Stimulated activated naive CD8-positive, alpha-beta T cell treated with anti-CD3 and anti-CD28 coated beads, Interleukin-15, amount 100 ng/mL, for 72 hours (primary cell): ENCODE measurements at regions not wholly inside any gene's neighbourhood (a gene's known extent, or its start where the extent isn't known, plus 50 kb on each side); places are given as distances from the start of the nearest gene placed in this dataset.
A peak's percentile ranks its signal among the peaks of the same experiment; 100 is the strongest.
"Not testable (repeated sequence)": the region's sequence is repeated elsewhere in the genome, so short reads cannot be mapped to it uniquely, and the experiment has no call there.

ENCODE experiments used
- ATAC-seq: fragments of 150-1000 bp; cut with Tn5 transposase; 2 replicates; pipeline ENCODE4 v1.10.0; 2021; ENCODE audit warnings: mild to moderate bottlenecking, moderate library complexity
- DNase-seq, 2 donors: peaks; one replicate each; pipeline ENCODE4 v3.0.0; 2021 to 2022
- H3K27ac Mint-ChIP-seq, 2 donors: one replicate each; pipeline ENCODE4 v1.8.0; 2022; ENCODE audit warnings: mild to moderate bottlenecking in 2 of 2, mixed read lengths in 2 of 2, moderate library complexity in 2 of 2
- H3K27me3 Mint-ChIP-seq: one replicate; pipeline ENCODE4 v1.8.0; 2022; ENCODE audit warnings: mixed read lengths
- H3K4me1 Mint-ChIP-seq: one replicate; pipeline ENCODE4 v1.8.0; 2022; ENCODE audit warnings: mild to moderate bottlenecking, mixed read lengths
- H3K4me3 Mint-ChIP-seq, 2 donors: one replicate each; pipeline ENCODE4 v1.8.0; 2022; ENCODE audit warnings: mild to moderate bottlenecking in 2 of 2, mixed read lengths in 2 of 2, moderate library complexity in 1 of 2
- H3K9me3 Mint-ChIP-seq, 2 donors: one replicate each; pipeline ENCODE4 v1.8.0; 2022; ENCODE audit warnings: mixed read lengths in 2 of 2

- ATAC-seq (no peak), DNase-seq (no peak)
- H3K9me3 Mint-ChIP-seq = no peaks in the 10 kb centered on the region
- peaks cover 33% of the 10 kb centered on the region for H3K27me3 Mint-ChIP-seq
- peak overlapping the region; percentile 14 to 28 for H3K27ac Mint-ChIP-seq
- H3K4me1 Mint-ChIP-seq = no peaks in the 10 kb centered on the region
- H3K4me3 Mint-ChIP-seq = no peak overlapping the region
Measured at GRCh38 chr2:133863106-133863800, 295.0 kb upstream of the NCKAP5 start.

- DNase-seq (no peak), ATAC-seq (no peak)
- no peak overlapping the region for H3K4me3 Mint-ChIP-seq
- H3K4me1 Mint-ChIP-seq = no peaks in the 10 kb centered on the region
- no peaks in the 10 kb centered on the region for H3K9me3 Mint-ChIP-seq
- H3K27ac Mint-ChIP-seq = no peak overlapping the region
- H3K27me3 Mint-ChIP-seq = peaks cover 33% of the 10 kb centered on the region
Measured at GRCh38 chr2:133865141-133865540, 296.9 kb upstream of the NCKAP5 start.

GRCh38 chr2:133867166-133867565 lies 298.9 kb upstream of the NCKAP5 start:
- Mint-ChIP-seq H3K27me3 (peaks cover 31% of the 10 kb centered on the region), H3K27ac (no peak overlapping the region), H3K4me1 (no peaks in the 10 kb centered on the region), H3K9me3 (no peaks in the 10 kb centered on the region), H3K4me3 (no peak overlapping the region)
- ATAC-seq (no peak), DNase-seq (no peak)

GRCh38 chr2:133871545-133872209 lies 303.4 kb upstream of the NCKAP5 start:
- ATAC-seq (no peak), DNase-seq (no peak)
- H3K4me3 Mint-ChIP-seq = no peak overlapping the region
- no peaks in the 10 kb centered on the region for H3K4me1 Mint-ChIP-seq
- H3K27me3 Mint-ChIP-seq = peaks cover 42% of the 10 kb centered on the region
- H3K27ac Mint-ChIP-seq = no peak overlapping the region
- no peaks in the 10 kb centered on the region for H3K9me3 Mint-ChIP-seq

GRCh38 chr2:133878326-133878725 lies 310.1 kb upstream of the NCKAP5 start:
- DNase-seq = no peak
- H3K27ac Mint-ChIP-seq = no peak overlapping the region
- H3K27me3 Mint-ChIP-seq = peaks cover 44% of the 10 kb centered on the region

GRCh38 chr2:133879703-133880102 lies 311.4 kb upstream of the NCKAP5 start:
- Mint-ChIP-seq H3K9me3 (no peaks in the 10 kb centered on the region), H3K4me3 (no peak overlapping the region), H3K27me3 (peaks cover 42% of the 10 kb centered on the region), H3K27ac (no peak overlapping the region), H3K4me1 (no peaks in the 10 kb centered on the region)
- ATAC-seq (no peak), DNase-seq (no peak)

More at GRCh38 chr2:133878326-133878725, 310.1 kb upstream of the NCKAP5 start:
- ATAC-seq = no peak
- Mint-ChIP-seq H3K4me1 (no peaks in the 10 kb centered on the region), H3K9me3 (no peaks in the 10 kb centered on the region), H3K4me3 (no peak overlapping the region)

- DNase-seq, H3K4me3 Mint-ChIP-seq, ATAC-seq, H3K9me3 Mint-ChIP-seq, H3K27ac Mint-ChIP-seq, H3K4me1 Mint-ChIP-seq: not testable (repeated sequence)
- H3K27me3 Mint-ChIP-seq = peaks cover 46% of the 10 kb centered on the region
Measured at GRCh38 chr2:133882159-133882558, 313.9 kb upstream of the NCKAP5 start.

GRCh38 chr2:133884739-133885381 lies 316.6 kb upstream of the NCKAP5 start:
- DNase-seq (no peak), ATAC-seq (no peak)
- Mint-ChIP-seq H3K9me3 (no peaks in the 10 kb centered on the region), H3K4me1 (no peaks in the 10 kb centered on the region), H3K27me3 (peaks cover 56% of the 10 kb centered on the region), H3K27ac (no peak overlapping the region), H3K4me3 (no peak overlapping the region)

- no peaks in the 10 kb centered on the region for H3K4me1 Mint-ChIP-seq
- no peak overlapping the region for H3K4me3 Mint-ChIP-seq
- H3K9me3 Mint-ChIP-seq = no peaks in the 10 kb centered on the region
- no peak overlapping the region for H3K27ac Mint-ChIP-seq
- H3K27me3 Mint-ChIP-seq = peaks cover 51% of the 10 kb centered on the region
- ATAC-seq = no peak
- DNase-seq = no peak
Measured at GRCh38 chr2:133885847-133886246, 317.6 kb upstream of the NCKAP5 start.

GRCh38 chr2:133886735-133887675 lies 318.7 kb upstream of the NCKAP5 start:
- H3K27me3 Mint-ChIP-seq = peaks cover 39% of the 10 kb centered on the region
- H3K27ac Mint-ChIP-seq = no peak overlapping the region
- ATAC-seq (no peak), DNase-seq (peak; percentile 17 to 20)
- no peaks in the 10 kb centered on the region for H3K4me1 Mint-ChIP-seq
- H3K4me3 Mint-ChIP-seq = no peak overlapping the region
- no peaks in the 10 kb centered on the region for H3K9me3 Mint-ChIP-seq

- Mint-ChIP-seq H3K4me3 (no peak overlapping the region), H3K9me3 (no peaks in the 10 kb centered on the region), H3K4me1 (no peaks in the 10 kb centered on the region), H3K27me3 (peaks cover 35% of the 10 kb centered on the region), H3K27ac (no peak overlapping the region)
- ATAC-seq (no peak), DNase-seq (no peak)
Measured at GRCh38 chr2:133887676-133888040, 319.4 kb upstream of the NCKAP5 start.

GRCh38 chr2:133888107-133888506 lies 319.8 kb upstream of the NCKAP5 start:
- no peak for ATAC-seq

GRCh38 chr2:133888621-133889219 lies 320.5 kb upstream of the NCKAP5 start:
- Mint-ChIP-seq H3K4me1 (no peaks in the 10 kb centered on the region), H3K4me3 (no peak overlapping the region), H3K9me3 (peaks cover 0 to 7% of the 10 kb centered on the region in 2 donors), H3K27me3 (peaks cover 36% of the 10 kb centered on the region), H3K27ac (no peak overlapping the region)
- ATAC-seq (no peak), DNase-seq (no peak)

More at GRCh38 chr2:133888107-133888506, 319.8 kb upstream of the NCKAP5 start:
- H3K4me3 Mint-ChIP-seq = no peak overlapping the region
- H3K9me3 Mint-ChIP-seq = peaks cover 0 to under 1% of the 10 kb centered on the region in 2 donors
- no peaks in the 10 kb centered on the region for H3K4me1 Mint-ChIP-seq
- DNase-seq = no peak
- no peak overlapping the region for H3K27ac Mint-ChIP-seq
- peaks cover 35% of the 10 kb centered on the region for H3K27me3 Mint-ChIP-seq

- H3K4me1 Mint-ChIP-seq = no peaks in the 10 kb centered on the region
- peak overlapping the region in 1 of 2 donors; percentile 85 for H3K27ac Mint-ChIP-seq
- H3K4me3 Mint-ChIP-seq = no peak overlapping the region
- peaks cover 18% of the 10 kb centered on the region for H3K27me3 Mint-ChIP-seq
- no peak for DNase-seq
- ATAC-seq = no peak
- H3K9me3 Mint-ChIP-seq = peaks cover 11 to 21% of the 10 kb centered on the region in 2 donors
Measured at GRCh38 chr2:133892352-133892913, 324.2 kb upstream of the NCKAP5 start.

GRCh38 chr2:133894429-133894828 lies 326.2 kb upstream of the NCKAP5 start:
- peaks cover 12% of the 10 kb centered on the region for H3K27me3 Mint-ChIP-seq
- H3K4me1 Mint-ChIP-seq = no peaks in the 10 kb centered on the region
- no peak for ATAC-seq
- H3K9me3 Mint-ChIP-seq = peaks cover 11 to 21% of the 10 kb centered on the region in 2 donors
- no peak overlapping the region for H3K27ac Mint-ChIP-seq
- H3K4me3 Mint-ChIP-seq = no peak overlapping the region
- no peak for DNase-seq
